Astrocyte of the spinal cord (primary cell): ENCODE measurements at regions not wholly inside any gene's neighbourhood (a gene's known extent, or its start where the extent isn't known, plus 50 kb on each side); places are given as distances from the start of the nearest gene placed in this dataset.

Experiments
- DNase-seq: peaks from one replicate; pipeline ENCODE4 v3.0.0; 2011; ENCODE audit warnings: low read depth, low spot score
- H3K4me3 ChIP-seq: 2 replicates; pipeline ENCODE4 v1.5.1; 2011; ENCODE audit warnings: low read depth, mild to moderate bottlenecking, low read length, moderate library complexity
- CTCF ChIP-seq: IDR thresholded peaks from 2 replicates; pipeline ENCODE4 v1.5.1; 2012; ENCODE audit warnings: low read depth, mild to moderate bottlenecking, low read length, inconsistent platforms
- in situ Hi-C: cut with HindIII; loops from 2 replicates; pipeline ENCODE4 v1.10.0; 2017; ENCODE audit warnings: low sequenced_read_pairs

- no peak for TF ChIP-seq CTCF
- in situ Hi-C loops: no loop called here
- H3K4me3 ChIP-seq: no peak overlapping the region
- no peak for DNase-seq
These were observed 367.9 kb downstream of the LIG4 start for GRCh38 chr13:107847406-107847805.

- no peak for TF ChIP-seq CTCF
- DNase-seq: no peak
- H3K4me3 ChIP-seq: no peak overlapping the region
- in situ Hi-C loops: no loop called here
These were observed 368.7 kb downstream of the LIG4 start for GRCh38 chr13:107846642-107847041.

DNA sequence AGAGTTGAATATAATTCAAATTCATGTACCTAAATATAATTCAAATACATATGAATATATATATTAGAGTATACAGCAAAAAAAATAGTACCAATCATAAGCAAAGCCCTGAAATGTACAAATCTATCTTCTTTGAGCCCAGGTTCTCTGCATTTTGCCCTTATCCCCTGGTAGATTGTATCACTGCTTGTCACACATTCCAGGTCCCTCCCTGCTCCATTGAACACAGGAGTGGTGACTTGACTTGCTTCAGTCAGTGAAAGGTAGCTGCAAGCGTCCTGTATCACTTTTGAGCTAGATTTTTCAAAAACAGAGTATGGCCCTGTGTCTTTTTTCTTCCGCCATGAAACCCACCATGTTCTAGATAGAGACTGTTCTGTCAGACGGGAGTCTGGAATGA, 369.4 kb downstream of the LIG4 start:
- no peak for TF ChIP-seq CTCF
- DNase-seq: no peak
- in situ Hi-C loops: no loop called here
- H3K4me3 ChIP-seq: no peak overlapping the region

- in situ Hi-C loops: no loop called here
- TF ChIP-seq CTCF: no peak
- DNase-seq: no peak
- H3K4me3 ChIP-seq: no peak overlapping the region
These were observed 371.7 kb downstream of the LIG4 start for GRCh38 chr13:107843681-107844080.

DNA sequence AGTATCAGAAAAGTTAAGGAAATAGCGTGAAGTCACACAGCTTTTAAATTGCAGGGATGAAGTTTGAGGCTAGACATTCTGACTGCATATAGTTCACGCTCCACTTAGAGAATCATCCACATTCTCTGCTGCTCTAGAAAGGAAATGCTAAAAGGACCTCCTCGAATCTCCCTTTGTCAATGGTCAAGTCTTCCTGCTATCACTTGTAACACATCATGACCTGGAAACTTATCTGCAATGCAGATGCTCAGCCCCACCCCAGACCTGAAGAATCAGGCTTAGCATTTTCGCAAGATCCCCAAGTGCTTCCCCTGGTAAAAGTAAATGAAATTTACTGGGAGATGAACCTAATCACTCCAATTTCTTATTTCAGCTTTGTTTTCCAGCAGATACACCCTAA, 372.1 kb downstream of the LIG4 start:
- no peak for DNase-seq
- no peak for TF ChIP-seq CTCF
- in situ Hi-C loops: no loop called here
- no peak overlapping the region for H3K4me3 ChIP-seq

GRCh38 chr13:107842562-107843180, 372.7 kb downstream of the LIG4 start:
- TF ChIP-seq CTCF: no peak
- no peak overlapping the region for H3K4me3 ChIP-seq
- DNase-seq: peak; percentile 43
- in situ Hi-C loops: no loop called here

- DNase-seq: no peak
These were observed 376.7 kb downstream of the LIG4 start for GRCh38 chr13:107838588-107839161.

More at GRCh38 chr13:107838588-107839161, 376.7 kb downstream of the LIG4 start:
- no peak overlapping the region for H3K4me3 ChIP-seq
- in situ Hi-C loops: no loop called here
- TF ChIP-seq CTCF: no peak
